K562 (cell line): ENCODE measurements at regions not wholly inside any gene's neighbourhood (a gene's known extent, or its start where the extent isn't known, plus 50 kb on each side); places are given as distances from the start of the nearest gene placed in this dataset.

Source experiments
- KLF1 ChIP-seq: fragments of 450-650 bp; IDR thresholded peaks from 2 replicates; pipeline ENCODE4 v1.6.1; 2016; ENCODE audit warnings: missing genetic modification characterization, missing compliant biosample characterization
- MBD1 ChIP-seq: fragments of 250-450 bp; sonication (Bioruptor Pico); IDR thresholded peaks from 2 replicates; pipeline ENCODE4 v1.8.0; 2022; ENCODE audit warnings: inconsistent platforms
- MITF ChIP-seq: IDR thresholded peaks from 2 replicates; pipeline ENCODE4 v1.6.1; 2014; ENCODE audit warnings: antibody characterized with exemption
- RERE ChIP-seq: sonication (generic); formaldehyde crosslinking; IDR thresholded peaks from 2 replicates; pipeline ENCODE4 v1.8.0; 2023; ENCODE audit warnings: missing genetic modification reagents, mild to moderate bottlenecking, borderline replicate concordance
- TCF15 ChIP-seq: fragments of 250-450 bp; sonication (Bioruptor Pico); IDR thresholded peaks from 2 replicates; pipeline ENCODE4 v1.8.0; 2022; ENCODE audit warnings: moderate library complexity, mild to moderate bottlenecking, inconsistent platforms

GRCh38 chr5:60086583-60086982 is 193.1 kb upstream of the PDE4D start (continued):
- no peak for TF ChIP-seq MITF
- no peak for TF ChIP-seq TCF15 (CRISPR knock-in tag)
- TF ChIP-seq MBD1 (CRISPR knock-in tag), result no peak
- TF ChIP-seq RERE (CRISPR knock-in tag), result no peak
- TF ChIP-seq KLF1 (tag), result no peak
- TF ChIP-seq, all 486 proteins: peak for 0
